SKM-1 (cell line): ENCODE measurements at regions not wholly inside any gene's neighbourhood (a gene's known extent, or its start where the extent isn't known, plus 50 kb on each side); places are given as distances from the start of the nearest gene placed in this dataset.
"Not testable (repeated sequence)": the region's sequence is repeated elsewhere in the genome, so short reads cannot be mapped to it uniquely, and the experiment has no call there.

ENCODE experiments used
- DNase-seq: peaks from one replicate; lab custom pipeline; 2025; ENCODE audit not compliant: unreplicated experiment; lab: John Stamatoyannopoulos, UW

DNA sequence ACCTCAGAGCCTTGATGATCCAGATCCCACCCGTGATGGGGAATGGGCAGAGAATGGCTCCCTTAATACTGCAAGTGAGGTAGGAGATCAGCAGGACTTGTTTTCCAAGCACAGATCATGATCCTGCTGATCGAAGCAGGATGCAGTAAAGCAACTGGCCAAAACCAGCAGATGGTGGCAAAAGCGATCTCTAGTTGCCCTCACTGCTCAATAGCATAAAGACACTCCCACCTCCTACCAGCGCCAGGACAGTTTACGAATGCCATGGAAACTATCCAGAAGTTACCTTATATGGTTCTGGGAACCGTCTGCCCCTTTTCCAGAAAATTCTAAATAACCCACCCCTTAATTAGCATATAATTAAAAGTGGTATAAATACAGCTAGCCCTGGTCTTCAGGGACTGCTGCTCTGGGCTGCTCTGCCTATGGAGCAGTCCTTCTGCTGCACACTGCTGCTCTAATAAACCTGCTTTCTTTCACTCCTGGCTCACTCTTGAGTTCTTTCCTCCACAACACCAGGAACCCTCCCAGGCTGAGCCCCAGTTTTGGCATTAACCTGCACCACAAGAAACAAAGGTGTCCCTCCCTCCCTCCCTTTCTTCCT, 415.8 kb downstream of the PREX1 start:
- DNase-seq: no peak

- no peak for DNase-seq
These were observed 416.6 kb downstream of the PREX1 start for GRCh38 chr20:48411245-48411644.

GRCh38 chr20:48409055-48409615, 418.7 kb downstream of the PREX1 start:
- no peak for DNase-seq

DNA sequence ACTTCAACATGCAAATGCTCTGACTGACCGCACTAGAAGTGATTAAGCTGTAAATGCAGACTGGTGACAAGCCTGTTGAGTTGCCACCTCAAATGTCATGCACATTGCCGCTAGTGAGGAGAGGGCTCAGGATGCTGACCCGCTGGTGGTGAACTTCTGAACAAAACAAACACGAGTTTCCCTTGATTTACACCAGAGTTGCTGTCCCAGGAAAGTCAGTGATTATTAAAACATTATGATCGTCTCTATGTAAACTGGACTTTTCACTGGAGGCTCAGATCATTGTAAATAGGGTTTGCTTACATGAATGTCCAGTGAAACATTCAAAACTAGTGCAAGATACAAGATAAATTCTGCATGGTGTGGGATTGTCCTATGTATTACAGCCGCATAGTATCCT, 420.1 kb downstream of the PREX1 start:
- no peak for DNase-seq

DNA sequence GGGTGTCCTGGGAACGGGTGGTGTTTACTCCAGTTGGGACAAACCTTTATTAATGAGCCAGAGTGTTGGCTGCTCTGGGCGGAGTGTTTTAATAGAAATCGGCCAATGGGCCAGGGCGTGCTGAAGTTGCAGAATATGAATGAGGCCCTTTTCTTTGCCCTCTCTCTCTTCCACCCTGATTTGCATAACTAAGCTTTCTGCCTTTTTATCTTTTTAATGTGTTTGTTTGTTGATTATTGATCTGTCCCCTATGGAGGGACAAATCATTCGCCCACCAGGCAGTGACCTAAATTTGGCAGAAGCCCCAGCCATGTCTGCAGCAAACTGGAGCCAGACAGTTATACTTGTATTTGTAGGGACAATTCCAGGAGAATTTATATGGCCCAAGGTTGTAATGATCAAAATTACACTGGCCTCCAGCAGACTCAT, 420.9 kb downstream of the PREX1 start:
- DNase-seq: no peak

DNA sequence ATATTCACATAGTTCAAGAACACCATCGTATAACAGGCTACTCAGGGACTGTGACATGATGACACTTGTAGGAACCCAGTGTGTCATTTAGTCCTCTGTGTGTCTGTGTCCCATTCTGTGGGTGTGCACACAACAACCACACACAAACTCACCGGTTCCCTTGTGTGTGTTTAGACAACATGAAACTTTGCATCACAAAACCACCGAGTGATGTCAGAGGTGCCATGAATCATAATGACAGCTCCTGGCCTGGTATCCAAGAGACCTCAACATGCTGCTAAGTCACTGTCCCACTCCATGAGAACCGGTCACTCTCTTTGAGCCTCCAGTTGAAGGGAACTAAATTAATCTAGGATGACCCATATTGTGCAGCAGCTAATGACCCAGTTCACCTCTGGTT, 421.3 kb downstream of the PREX1 start:
- no peak for DNase-seq

GRCh38 chr20:48405909-48406308, 421.9 kb downstream of the PREX1 start:
- DNase-seq: no peak

- DNase-seq: no peak
These were observed 423.2 kb downstream of the PREX1 start for GRCh38 chr20:48404598-48404997.

DNA sequence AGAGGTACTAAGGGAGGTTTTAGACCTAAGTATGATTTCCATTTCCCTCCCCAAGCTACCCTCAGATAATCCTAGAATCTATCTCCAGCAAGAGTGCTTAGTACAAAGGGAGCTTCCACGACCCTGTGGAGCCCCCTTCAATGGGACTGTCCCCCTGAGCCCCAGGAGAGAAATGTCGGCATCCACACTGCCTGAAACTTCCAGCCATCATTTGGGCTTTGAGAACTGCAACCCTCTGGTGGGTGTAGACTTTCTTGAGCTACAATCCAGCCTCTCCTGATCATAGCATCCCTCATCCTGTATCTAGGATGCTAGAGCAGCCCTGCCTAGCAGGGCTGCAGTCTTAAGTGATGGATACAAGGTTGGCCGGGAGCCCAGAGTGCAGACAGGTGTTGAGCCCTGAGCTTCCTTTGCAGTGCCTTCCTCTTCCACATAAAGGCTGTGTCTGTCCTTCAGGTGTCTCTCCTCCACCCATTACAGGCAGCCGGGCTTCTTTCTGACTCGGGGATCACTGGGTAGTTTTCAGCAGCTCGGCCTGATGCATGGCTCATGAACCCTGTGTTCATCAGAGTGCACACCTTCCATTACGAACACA, 424.5 kb downstream of the PREX1 start:
- DNase-seq: no peak

DNA sequence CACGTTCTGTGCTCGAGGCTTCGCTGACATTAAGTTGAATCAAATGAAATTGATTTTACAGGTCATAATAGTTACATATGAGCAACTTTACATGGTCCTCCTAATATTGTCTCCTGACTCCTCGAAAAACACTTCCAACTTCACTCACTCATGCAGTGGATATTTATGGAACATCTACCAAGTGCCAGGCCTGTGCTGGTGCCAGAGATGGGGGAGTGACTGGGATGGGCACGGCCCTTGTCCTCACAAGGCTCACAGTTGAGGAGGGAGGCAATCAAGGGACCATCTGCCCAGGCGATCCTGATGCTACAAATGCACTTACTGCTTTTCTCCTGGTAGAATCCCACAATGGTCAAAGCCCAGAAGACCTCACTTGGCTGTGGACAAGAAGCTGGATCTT, 426.4 kb downstream of the PREX1 start:
- DNase-seq: no peak

- DNase-seq: no peak
These were observed 427.8 kb downstream of the PREX1 start for GRCh38 chr20:48400009-48400408.

GRCh38 chr20:48398506-48399449, 429.0 kb downstream of the PREX1 start:
- no peak for DNase-seq

DNA sequence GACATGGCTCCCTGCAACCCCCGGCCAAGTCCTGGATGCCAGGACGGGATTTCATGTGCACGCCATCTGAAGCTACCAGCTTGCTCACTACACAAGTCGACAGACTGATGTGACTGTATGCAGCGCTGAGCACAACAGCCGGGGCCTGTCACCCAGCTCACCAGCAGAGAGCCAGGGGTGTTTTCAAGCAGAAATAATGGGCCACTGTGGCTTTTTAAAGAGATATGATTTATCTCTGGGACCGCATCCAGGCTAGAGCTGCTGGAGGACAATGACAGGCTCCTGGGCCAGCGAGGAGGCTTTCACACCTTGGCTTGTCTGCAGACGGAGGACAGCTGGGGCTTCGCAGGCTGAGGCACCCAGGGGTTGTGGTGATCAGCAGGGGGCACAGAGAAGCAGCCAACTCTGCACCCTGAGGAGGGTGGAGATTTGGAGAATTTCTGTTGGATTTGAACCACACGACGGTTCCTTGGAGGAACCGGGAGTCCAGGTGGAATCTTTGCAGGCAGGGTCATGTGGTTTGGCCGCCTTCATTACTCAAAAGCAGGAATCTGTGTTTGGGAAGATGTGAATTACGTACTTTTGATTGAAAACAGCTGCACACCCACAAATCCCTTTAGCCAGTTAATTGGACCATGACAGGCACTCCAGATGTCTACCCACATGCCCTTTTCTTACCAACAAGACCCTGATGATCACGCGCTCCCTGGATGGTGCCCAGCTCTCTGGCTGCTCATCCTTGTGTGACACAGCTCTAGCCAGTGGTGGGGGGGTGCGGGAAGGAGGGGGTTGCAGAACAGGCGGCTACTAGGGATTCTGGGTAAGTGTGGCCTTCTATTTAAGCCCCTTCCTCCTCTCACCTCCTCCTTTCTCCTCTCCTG, 430.6 kb downstream of the PREX1 start:
- not testable (repeated sequence) for DNase-seq

- DNase-seq: no peak
These were observed 431.8 kb downstream of the PREX1 start for GRCh38 chr20:48395816-48396546.

GRCh38 chr20:48394415-48395081, 433.3 kb downstream of the PREX1 start:
- no peak for DNase-seq

- DNase-seq: no peak
These were observed 434.0 kb downstream of the PREX1 start for GRCh38 chr20:48393737-48394314.

DNA sequence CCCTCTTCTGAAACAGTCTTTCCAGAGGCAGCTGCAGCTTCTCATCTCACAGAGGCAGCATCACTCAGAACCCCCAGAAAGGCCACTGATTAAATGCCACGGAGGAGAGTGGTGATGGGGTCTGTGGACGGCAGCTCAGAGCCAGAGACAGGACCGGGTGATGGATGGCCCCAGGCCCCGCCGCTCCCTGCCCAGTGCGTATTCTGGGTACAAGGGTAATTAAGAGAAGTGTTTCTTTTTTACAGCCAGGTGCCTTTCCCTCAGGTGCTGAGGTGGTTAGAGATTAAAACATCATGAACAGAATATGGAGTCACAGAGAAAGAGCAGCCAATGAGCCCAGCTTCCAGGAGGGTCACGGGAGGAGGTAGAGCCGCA, 434.5 kb downstream of the PREX1 start:
- no peak for DNase-seq

GRCh38 chr20:48392407-48393310, 435.1 kb downstream of the PREX1 start:
- no peak for DNase-seq
